ENCODE measurements at regions not wholly inside any gene's neighbourhood (a gene's known extent, or its start where the extent isn't known, plus 50 kb on each side); places are given as distances from the start of the nearest gene placed in this dataset.

DNA sequence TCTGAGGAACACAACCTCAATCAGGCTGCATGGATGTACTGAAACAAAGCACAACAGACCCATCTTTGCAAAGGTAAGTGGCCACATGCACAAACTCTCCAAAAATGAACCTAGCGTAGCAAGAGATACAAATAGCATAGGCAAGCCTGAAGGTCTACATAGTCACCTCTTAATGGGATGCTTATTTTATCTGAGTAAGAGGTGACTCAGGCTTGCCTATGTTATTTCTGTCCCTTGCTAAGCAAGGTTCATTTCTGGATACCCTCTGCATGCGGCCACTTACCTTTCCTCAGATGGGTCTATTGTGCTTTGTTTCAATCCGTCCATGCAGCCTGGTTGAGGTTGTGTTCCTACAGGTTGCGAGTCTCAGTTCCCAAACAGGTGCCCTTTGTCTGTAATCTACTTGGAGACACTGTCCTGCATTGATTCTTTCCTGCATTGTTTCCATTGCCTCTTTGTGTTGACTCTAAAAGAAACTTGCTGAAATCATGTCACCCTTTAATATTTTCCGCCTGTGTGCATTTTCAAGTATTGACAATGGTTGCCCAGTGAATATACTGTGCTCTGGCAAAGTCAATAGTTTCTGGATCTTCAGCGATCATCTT lies 291.8 kb upstream of the LYZL1 start:
- Histone ChIP-seq H3K36me3 (ENCODE audit: control insufficient read depth, insufficient read depth, low read length) (no peaks in the 10 kb centered on the region), H3K4me2 (ENCODE audit: insufficient read depth, low read length) (no peak overlapping the region), H4K20me1 (replicated peaks; ENCODE audit: control insufficient read depth, insufficient read depth, low read length) (no peaks in the 10 kb centered on the region), H2AFZ (ENCODE audit: low read depth, low read length) (no peak overlapping the region), H3K9ac (ENCODE audit: insufficient read depth in 1 of 2, low read depth in 2 of 2, low read length in 2 of 2) (no peak overlapping the region), H3K4me1 (replicated peaks in 1 of 2; ENCODE audit: control insufficient read depth in 2 of 2, insufficient read depth in 2 of 2, low read length in 2 of 2) (no peaks in the 10 kb centered on the region; a peak in 1 of 5 replicates), H3K79me2 (ENCODE audit: control insufficient read depth, insufficient read depth, low read length) (no peaks in the 10 kb centered on the region), H3K27ac (ENCODE audit: extremely low read depth, low read depth, low read length) (no peak overlapping the region), H3K27me3 (ENCODE audit: control insufficient read depth in 2 of 2, insufficient read depth in 2 of 2, low read length in 2 of 2) (peaks cover 8 to 14% of the 10 kb centered on the region in 2 experiments), H3K9me1 (ENCODE audit: control insufficient read depth, insufficient read depth, low read length) (no peaks in the 10 kb centered on the region), H3K4me3 (no peak overlapping the region), H3K9me3 (replicated peaks; ENCODE audit: control insufficient read depth, insufficient read depth, low read depth, low read length) (no peaks in the 10 kb centered on the region; the same call in 1 of the 2 replicates)
- WGBS (ENCODE audit: insufficient coverage, low coverage, missing lambda C conversion rate) = 20% methylated on average over 6 of the region's 6 CpGs
- no TSS peak for BruUV-seq (replicated peaks)
- DNase-seq (ENCODE audit: extremely low read depth in 1 of 4, low spot score in 3 of 4) (no peak), ATAC-seq (no peak), FAIRE-seq (no peak)
- TF ChIP-seq, protein P1, sequence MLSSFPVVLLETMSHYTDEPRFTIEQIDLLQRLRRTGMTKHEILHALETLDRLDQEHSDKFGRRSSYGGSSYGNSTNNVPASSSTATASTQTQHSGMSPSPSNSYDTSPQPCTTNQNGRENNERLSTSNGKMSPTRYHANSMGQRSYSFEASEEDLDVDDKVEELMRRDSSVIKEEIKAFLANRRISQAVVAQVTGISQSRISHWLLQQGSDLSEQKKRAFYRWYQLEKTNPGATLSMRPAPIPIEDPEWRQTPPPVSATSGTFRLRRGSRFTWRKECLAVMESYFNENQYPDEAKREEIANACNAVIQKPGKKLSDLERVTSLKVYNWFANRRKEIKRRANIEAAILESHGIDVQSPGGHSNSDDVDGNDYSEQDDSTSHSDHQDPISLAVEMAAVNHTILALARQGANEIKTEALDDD (IDR thresholded peaks at IDR 0.05) = no peak
- TF ChIP-seq ZNF436 (CRISPR knock-in tag; IDR thresholded peaks at IDR 0.05) = no peak
- TF ChIP-seq XRCC4 (IDR thresholded peaks at IDR 0.05; ENCODE audit: extremely low read depth, insufficient read depth, insufficient read length) = no peak
- no peak for TF ChIP-seq SMARCA5 (IDR thresholded peaks at IDR 0.05)
- TF ChIP-seq ADNP (tag; IDR thresholded peaks at IDR 0.05) = no peak
- TF ChIP-seq U2AF1 (optimal IDR thresholded peaks at IDR 0.05; ENCODE audit: low read depth, low read length) = no peak
- no peak for TF ChIP-seq ZNF324 (CRISPR knock-in tag; IDR thresholded peaks at IDR 0.05)
- TF ChIP-seq, protein P2, sequence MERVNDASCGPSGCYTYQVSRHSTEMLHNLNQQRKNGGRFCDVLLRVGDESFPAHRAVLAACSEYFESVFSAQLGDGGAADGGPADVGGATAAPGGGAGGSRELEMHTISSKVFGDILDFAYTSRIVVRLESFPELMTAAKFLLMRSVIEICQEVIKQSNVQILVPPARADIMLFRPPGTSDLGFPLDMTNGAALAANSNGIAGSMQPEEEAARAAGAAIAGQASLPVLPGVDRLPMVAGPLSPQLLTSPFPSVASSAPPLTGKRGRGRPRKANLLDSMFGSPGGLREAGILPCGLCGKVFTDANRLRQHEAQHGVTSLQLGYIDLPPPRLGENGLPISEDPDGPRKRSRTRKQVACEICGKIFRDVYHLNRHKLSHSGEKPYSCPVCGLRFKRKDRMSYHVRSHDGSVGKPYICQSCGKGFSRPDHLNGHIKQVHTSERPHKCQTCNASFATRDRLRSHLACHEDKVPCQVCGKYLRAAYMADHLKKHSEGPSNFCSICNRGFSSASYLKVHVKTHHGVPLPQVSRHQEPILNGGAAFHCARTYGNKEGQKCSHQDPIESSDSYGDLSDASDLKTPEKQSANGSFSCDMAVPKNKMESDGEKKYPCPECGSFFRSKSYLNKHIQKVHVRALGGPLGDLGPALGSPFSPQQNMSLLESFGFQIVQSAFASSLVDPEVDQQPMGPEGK (CRISPR knock-in tag; IDR thresholded peaks at IDR 0.05; ENCODE audit: borderline replicate concordance) = no peak
- TF ChIP-seq ZBTB8A (IDR thresholded peaks at IDR 0.05; ENCODE audit: partially characterized antibody) = no peak
- TF ChIP-seq, protein P3, sequence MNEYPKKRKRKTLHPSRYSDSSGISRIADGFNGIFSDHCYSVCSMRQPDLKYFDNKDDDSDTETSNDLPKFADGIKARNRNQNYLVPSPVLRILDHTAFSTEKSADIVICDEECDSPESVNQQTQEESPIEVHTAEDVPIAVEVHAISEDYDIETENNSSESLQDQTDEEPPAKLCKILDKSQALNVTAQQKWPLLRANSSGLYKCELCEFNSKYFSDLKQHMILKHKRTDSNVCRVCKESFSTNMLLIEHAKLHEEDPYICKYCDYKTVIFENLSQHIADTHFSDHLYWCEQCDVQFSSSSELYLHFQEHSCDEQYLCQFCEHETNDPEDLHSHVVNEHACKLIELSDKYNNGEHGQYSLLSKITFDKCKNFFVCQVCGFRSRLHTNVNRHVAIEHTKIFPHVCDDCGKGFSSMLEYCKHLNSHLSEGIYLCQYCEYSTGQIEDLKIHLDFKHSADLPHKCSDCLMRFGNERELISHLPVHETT (CRISPR knock-in tag; conservative IDR thresholded peaks at IDR 0.05 in 1 of 2, IDR thresholded peaks at IDR 0.05 in 1 of 2) = no peak
- TF ChIP-seq, protein P4, sequence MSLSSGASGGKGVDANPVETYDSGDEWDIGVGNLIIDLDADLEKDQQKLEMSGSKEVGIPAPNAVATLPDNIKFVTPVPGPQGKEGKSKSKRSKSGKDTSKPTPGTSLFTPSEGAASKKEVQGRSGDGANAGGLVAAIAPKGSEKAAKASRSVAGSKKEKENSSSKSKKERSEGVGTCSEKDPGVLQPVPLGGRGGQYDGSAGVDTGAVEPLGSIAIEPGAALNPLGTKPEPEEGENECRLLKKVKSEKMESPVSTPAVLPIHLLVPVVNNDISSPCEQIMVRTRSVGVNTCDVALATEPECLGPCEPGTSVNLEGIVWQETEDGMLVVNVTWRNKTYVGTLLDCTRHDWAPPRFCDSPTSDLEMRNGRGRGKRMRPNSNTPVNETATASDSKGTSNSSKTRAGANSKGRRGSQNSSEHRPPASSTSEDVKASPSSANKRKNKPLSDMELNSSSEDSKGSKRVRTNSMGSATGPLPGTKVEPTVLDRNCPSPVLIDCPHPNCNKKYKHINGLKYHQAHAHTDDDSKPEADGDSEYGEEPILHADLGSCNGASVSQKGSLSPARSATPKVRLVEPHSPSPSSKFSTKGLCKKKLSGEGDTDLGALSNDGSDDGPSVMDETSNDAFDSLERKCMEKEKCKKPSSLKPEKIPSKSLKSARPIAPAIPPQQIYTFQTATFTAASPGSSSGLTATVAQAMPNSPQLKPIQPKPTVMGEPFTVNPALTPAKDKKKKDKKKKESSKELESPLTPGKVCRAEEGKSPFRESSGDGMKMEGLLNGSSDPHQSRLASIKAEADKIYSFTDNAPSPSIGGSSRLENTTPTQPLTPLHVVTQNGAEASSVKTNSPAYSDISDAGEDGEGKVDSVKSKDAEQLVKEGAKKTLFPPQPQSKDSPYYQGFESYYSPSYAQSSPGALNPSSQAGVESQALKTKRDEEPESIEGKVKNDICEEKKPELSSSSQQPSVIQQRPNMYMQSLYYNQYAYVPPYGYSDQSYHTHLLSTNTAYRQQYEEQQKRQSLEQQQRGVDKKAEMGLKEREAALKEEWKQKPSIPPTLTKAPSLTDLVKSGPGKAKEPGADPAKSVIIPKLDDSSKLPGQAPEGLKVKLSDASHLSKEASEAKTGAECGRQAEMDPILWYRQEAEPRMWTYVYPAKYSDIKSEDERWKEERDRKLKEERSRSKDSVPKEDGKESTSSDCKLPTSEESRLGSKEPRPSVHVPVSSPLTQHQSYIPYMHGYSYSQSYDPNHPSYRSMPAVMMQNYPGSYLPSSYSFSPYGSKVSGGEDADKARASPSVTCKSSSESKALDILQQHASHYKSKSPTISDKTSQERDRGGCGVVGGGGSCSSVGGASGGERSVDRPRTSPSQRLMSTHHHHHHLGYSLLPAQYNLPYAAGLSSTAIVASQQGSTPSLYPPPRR (CRISPR knock-in tag; IDR thresholded peaks at IDR 0.05; ENCODE audit: borderline replicate concordance) = no peak
- TF ChIP-seq BRF1 (IDR thresholded peaks at IDR 0.05; ENCODE audit: borderline replicate concordance, extremely low read depth, insufficient read length) = no peak
- intact Hi-C loops (cut with micrococcal nuclease) (loop anchor here (10.0 kb wide), 1 partner anchor 308 kb away; no protein-coding TSS in a partner anchor), in situ Hi-C loops (cut with MboI) (no loop called here)
- ChIA-PET POLR2A (no interaction called here), CTCF (ENCODE audit: low intra/inter-chr PET ratio) (no interaction called here)
